HepG2 (cell line): ENCODE measurements at regions not wholly inside any gene's neighbourhood (a gene's known extent, or its start where the extent isn't known, plus 50 kb on each side); places are given as distances from the start of the nearest gene placed in this dataset.

Experiments used
- ATAC-seq: fragments of 200-7000 bp; cut with Tn5 transposase; 3 replicates; pipeline ENCODE4 v1.9.1; 2020; ENCODE audit warnings: mild to moderate bottlenecking, moderate library complexity
- BruUV-seq: library from RNA; stranded (reverse); fragments of 400-500 nt; replicated peaks from 2 replicates; lab custom pipeline; 2021; lab: Mats Ljungman, UMichigan
- CTCF ChIA-PET: fragments of 300-600 bp; formaldehyde crosslinking; extraction: SDS; loops from one replicate; lab custom pipeline; 2021; ENCODE audit warnings: low total read pairs, inconsistent platforms, low intra/inter-chr PET ratio; lab: Yijun Ruan, JAX
- POLR2A ChIA-PET: fragments of 350-600 bp; sonication (Branson Sonifier 250); formaldehyde crosslinking; loops from one replicate; lab custom pipeline; 2020; ENCODE audit warnings: antibody characterized with exemption, inconsistent platforms; lab: Yijun Ruan, JAX
- DNase-seq: peaks from one replicate; pipeline ENCODE4 v3.0.0-alpha.2; 2015; ENCODE audit warnings: low spot score
- FAIRE-seq: peaks from 3 replicates; lab custom pipeline; 2011; peaks lifted over from hg19 to GRCh38; lab: Jason Lieb, UNC
- H2AFZ ChIP-seq: one replicate; pipeline ENCODE4 v1.6.1; 2011; ENCODE audit warnings: low read length, inconsistent platforms
- H3K27ac ChIP-seq: fragments of 300-600 bp; 3 replicates; pipeline ENCODE4 v1.8.0; 2011; ENCODE audit warnings: mixed run types, mild to moderate bottlenecking, mixed read lengths, low read length, inconsistent platforms; ENCODE audit not compliant: insufficient read depth; ENCODE audit errors: extremely low read length
- H3K27me3 ChIP-seq, 2 experiments: fragments of 200-600 bp in 1 of 2; 2 replicates in 1 of 2; 3 replicates in 1 of 2; pipeline versions ENCODE4 v1.6.0 to v1.8.0; 2011; ENCODE audit warnings: low read length in 2 of 2, mild to moderate bottlenecking in 2 of 2, moderate library complexity in 2 of 2, inconsistent platforms in 1 of 2; ENCODE audit not compliant: insufficient read depth in 2 of 2, control insufficient read depth in 1 of 2
- H3K36me3 ChIP-seq, 2 experiments: fragments of 200-600 bp in 1 of 2; replicated peaks in 1 of 2; 2 replicates in 1 of 2; 3 replicates in 1 of 2; pipeline versions ENCODE4 v1.5.1 to v1.8.0; 2011; ENCODE audit warnings: low read length in 2 of 2, inconsistent platforms in 1 of 2; ENCODE audit not compliant: insufficient read depth in 2 of 2, control insufficient read depth in 1 of 2
- H3K4me1 ChIP-seq: 2 replicates; pipeline ENCODE4 v1.5.1; 2012; ENCODE audit warnings: low read length, inconsistent platforms; ENCODE audit not compliant: insufficient read depth
- H3K4me2 ChIP-seq: 2 replicates; pipeline ENCODE4 v1.6.0; 2011; ENCODE audit warnings: low read depth, low read length, inconsistent platforms
- H3K4me3 ChIP-seq, 3 experiments: fragments of 200-600 bp in 1 of 3; sonication (generic), shearing (Covaris generic) in 1 of 3; replicated peaks in 1 of 3; 2 replicates each; pipeline ENCODE4 v1.5.1; 2011 to 2016; ENCODE audit warnings: low read length in 3 of 3, inconsistent platforms in 2 of 3, low read depth in 2 of 3, mild to moderate bottlenecking in 2 of 3, control low read depth in 1 of 3, mixed read lengths in 1 of 3; ENCODE audit not compliant: insufficient read depth in 1 of 3
- H3K79me2 ChIP-seq: one replicate; pipeline ENCODE4 v1.6.1; 2011; ENCODE audit warnings: low read length, inconsistent platforms; ENCODE audit not compliant: insufficient read depth
- H3K9ac ChIP-seq: 2 replicates; pipeline ENCODE4 v1.6.0; 2011; ENCODE audit warnings: mild to moderate bottlenecking, low read depth, low read length, inconsistent platforms; ENCODE audit not compliant: insufficient read depth
- H3K9me3 ChIP-seq: 2 replicates; pipeline ENCODE4 v1.5.1; 2012; ENCODE audit warnings: mild to moderate bottlenecking, low read length
- H4K20me1 ChIP-seq: 2 replicates; pipeline ENCODE4 v1.6.0; 2011; ENCODE audit warnings: inconsistent platforms, mild to moderate bottlenecking, low read length, moderate library complexity; ENCODE audit not compliant: insufficient read depth
- DR1 ChIP-seq: sonication (generic); formaldehyde crosslinking; IDR thresholded peaks from 2 replicates; pipeline ENCODE4 v1.8.0; 2021; ENCODE audit warnings: mild to moderate bottlenecking, missing genetic modification reagents, inconsistent platforms
- GABPA ChIP-seq, 2 experiments: IDR thresholded peaks; 2 replicates each; pipeline ENCODE4 v1.6.1; 2011 to 2016; ENCODE audit warnings: low read depth in 2 of 2, low read length in 1 of 2, missing biosample characterization in 1 of 2, missing genetic modification characterization in 1 of 2
- PITX1 ChIP-seq: sonication (generic); formaldehyde crosslinking; IDR thresholded peaks from 2 replicates; pipeline ENCODE4 v1.5.1; 2020; ENCODE audit warnings: mild to moderate bottlenecking, missing genetic modification reagents
- ZFAT ChIP-seq: sonication (generic); formaldehyde crosslinking; conservative IDR thresholded peaks from 2 replicates; pipeline ENCODE4 v1.8.1; 2023; ENCODE audit warnings: missing genetic modification reagents, inconsistent platforms
- ZMYM2 ChIP-seq: sonication (generic); formaldehyde crosslinking; IDR thresholded peaks from 2 replicates; pipeline ENCODE4 v1.8.0; 2022; ENCODE audit warnings: mild to moderate bottlenecking, missing genetic modification reagents
- ZNF703 ChIP-seq: sonication (generic); formaldehyde crosslinking; IDR thresholded peaks from 2 replicates; pipeline ENCODE4 v1.5.1; 2020; ENCODE audit warnings: missing genetic modification reagents, mild to moderate bottlenecking, moderate library complexity, borderline replicate concordance
- whole genome bisulfite sequencing: methylation state at CpG from one replicate; pipeline ENCODE4 v1.1.6; 2017; ENCODE audit warnings: low lambda C conversion rate; 5-methylcytosine and 5-hydroxymethylcytosine counted together
- in situ Hi-C: cut with HindIII; loops from 2 replicates; pipeline ENCODE4 v1.10.0; 2017; ENCODE audit warnings: low pct_unique_long_range_greater_than_20kb; ENCODE audit not compliant: extremely low pct_ligation_motif_present
- intact Hi-C: fragments of 100-400 bp; cut with micrococcal nuclease; formaldehyde crosslinking; loops from one replicate; pipeline ENCODE4 v1.10.0; 2022; ENCODE audit not compliant: unreplicated experiment
- TF ChIP-seq, protein P1 (sequence below): sonication (generic); formaldehyde crosslinking; conservative IDR thresholded peaks from 2 replicates; pipeline ENCODE4 v1.8.0; 2022; ENCODE audit warnings: low read depth, missing genetic modification reagents
- TF ChIP-seq, protein P2 (sequence below): sonication (generic); formaldehyde crosslinking; IDR thresholded peaks from 2 replicates; pipeline ENCODE4 v1.8.0; 2023; ENCODE audit warnings: mild to moderate bottlenecking, missing genetic modification reagents
- TF ChIP-seq, protein P3 (sequence below): sonication (generic); formaldehyde crosslinking; IDR thresholded peaks from 2 replicates; pipeline ENCODE4 v1.8.0; 2022; ENCODE audit warnings: mild to moderate bottlenecking, missing genetic modification reagents, moderate library complexity

DNA sequence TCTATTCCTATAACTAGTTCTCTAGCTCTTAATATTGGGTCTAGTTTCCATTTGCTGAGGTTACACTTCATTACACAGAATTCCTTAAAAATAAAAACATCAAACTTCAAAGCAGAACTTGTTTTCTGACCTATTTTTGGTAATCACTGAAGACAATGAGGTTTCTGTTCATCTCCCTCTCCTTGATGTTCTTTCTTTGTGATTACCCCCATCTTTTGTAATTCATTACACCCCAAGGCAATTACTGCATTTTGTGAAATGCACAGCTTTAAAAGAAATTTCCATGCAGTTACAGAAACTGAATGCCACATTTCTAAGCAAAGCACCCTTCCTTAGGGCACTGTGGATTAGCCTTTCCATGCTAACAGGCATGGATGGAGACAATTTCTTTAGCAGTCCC lies 363.2 kb upstream of the RND3 start (continued):
- TF ChIP-seq, protein P1, sequence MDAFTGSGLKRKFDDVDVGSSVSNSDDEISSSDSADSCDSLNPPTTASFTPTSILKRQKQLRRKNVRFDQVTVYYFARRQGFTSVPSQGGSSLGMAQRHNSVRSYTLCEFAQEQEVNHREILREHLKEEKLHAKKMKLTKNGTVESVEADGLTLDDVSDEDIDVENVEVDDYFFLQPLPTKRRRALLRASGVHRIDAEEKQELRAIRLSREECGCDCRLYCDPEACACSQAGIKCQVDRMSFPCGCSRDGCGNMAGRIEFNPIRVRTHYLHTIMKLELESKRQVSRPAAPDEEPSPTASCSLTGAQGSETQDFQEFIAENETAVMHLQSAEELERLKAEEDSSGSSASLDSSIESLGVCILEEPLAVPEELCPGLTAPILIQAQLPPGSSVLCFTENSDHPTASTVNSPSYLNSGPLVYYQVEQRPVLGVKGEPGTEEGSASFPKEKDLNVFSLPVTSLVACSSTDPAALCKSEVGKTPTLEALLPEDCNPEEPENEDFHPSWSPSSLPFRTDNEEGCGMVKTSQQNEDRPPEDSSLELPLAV (CRISPR knock-in tag): no peak

DNA sequence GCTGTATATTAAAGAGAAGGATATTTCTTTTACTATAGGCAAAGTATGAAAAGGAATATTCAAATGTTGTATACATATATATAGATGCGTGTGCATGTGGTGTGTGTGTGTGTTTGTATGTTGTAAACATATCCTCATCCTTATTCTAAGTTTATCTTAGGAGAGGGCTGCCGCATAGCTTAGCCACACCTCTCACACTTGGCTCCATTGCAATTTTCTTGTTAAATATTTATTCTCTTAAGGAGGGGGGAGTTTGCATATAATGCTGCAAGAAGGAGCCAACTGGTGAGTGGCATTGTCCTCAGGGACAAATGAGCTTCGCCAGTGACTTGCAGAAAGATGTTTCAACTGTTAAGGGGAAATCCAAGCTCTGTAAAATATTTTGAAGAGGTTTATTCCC lies 360.1 kb upstream of the RND3 start:
- TF ChIP-seq DR1 (CRISPR knock-in tag) (no peak), PITX1 (CRISPR knock-in tag) (no peak), ZNF703 (no peak), ZFAT (CRISPR knock-in tag) (no peak), GABPA (IDR thresholded peaks at IDR 0.05; ENCODE audit: low read depth, low read length) (no peak), GABPA (CRISPR knock-in tag; IDR thresholded peaks at IDR 0.05; ENCODE audit: low read depth) (no peak), ZMYM2 (CRISPR knock-in tag) (no peak)
- TF ChIP-seq, protein P2, sequence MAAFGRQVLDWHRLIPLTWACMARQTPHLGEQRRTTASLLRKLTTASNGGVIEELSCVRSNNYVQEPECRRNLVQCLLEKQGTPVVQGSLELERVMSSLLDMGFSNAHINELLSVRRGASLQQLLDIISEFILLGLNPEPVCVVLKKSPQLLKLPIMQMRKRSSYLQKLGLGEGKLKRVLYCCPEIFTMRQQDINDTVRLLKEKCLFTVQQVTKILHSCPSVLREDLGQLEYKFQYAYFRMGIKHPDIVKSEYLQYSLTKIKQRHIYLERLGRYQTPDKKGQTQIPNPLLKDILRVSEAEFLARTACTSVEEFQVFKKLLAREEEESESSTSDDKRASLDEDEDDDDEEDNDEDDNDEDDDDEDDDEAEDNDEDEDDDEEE (CRISPR knock-in tag): no peak
- TF ChIP-seq, protein P3, sequence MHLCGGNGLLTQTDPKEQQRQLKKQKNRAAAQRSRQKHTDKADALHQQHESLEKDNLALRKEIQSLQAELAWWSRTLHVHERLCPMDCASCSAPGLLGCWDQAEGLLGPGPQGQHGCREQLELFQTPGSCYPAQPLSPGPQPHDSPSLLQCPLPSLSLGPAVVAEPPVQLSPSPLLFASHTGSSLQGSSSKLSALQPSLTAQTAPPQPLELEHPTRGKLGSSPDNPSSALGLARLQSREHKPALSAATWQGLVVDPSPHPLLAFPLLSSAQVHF (CRISPR knock-in tag): no peak
- TF ChIP-seq, all 625 proteins: peak for 0
- no TSS peak for BruUV-seq
- Histone ChIP-seq H3K27me3 (no peaks in the 10 kb centered on the region), H3K27ac (no peak overlapping the region), H2AFZ (no peak overlapping the region), H3K9ac (no peak overlapping the region), H3K9me3 (no peaks in the 10 kb centered on the region), H3K4me3 (no peak overlapping the region), H3K4me1 (no peaks in the 10 kb centered on the region), H4K20me1 (no peaks in the 10 kb centered on the region), H3K36me3 (no peaks in the 10 kb centered on the region), H3K4me2 (no peak overlapping the region), H3K79me2 (no peaks in the 10 kb centered on the region)
- DNase-seq (no peak), ATAC-seq (no peak), FAIRE-seq (no peak)
- intact Hi-C loops: no loop called here
- POLR2A ChIA-PET: no interaction called here
- 2% methylated on average over 3 of the region's 3 CpGs for WGBS
- CTCF ChIA-PET: no interaction called here
- in situ Hi-C loops: no loop called here
